Astrocyte of the cerebellum (primary cell): ENCODE measurements at regions not wholly inside any gene's neighbourhood (a gene's known extent, or its start where the extent isn't known, plus 50 kb on each side); places are given as distances from the start of the nearest gene placed in this dataset.
A peak's percentile ranks its signal among the peaks of the same experiment; 100 is the strongest.

ENCODE experiments used
- DNase-seq: peaks from one replicate; pipeline ENCODE4 v3.0.0-alpha.2; 2011; ENCODE audit warnings: low read depth
- H3K4me3 ChIP-seq: 2 replicates; pipeline ENCODE4 v1.5.1; 2011; ENCODE audit warnings: mild to moderate bottlenecking, low read depth, low read length, moderate library complexity
- in situ Hi-C: cut with HindIII; loops from 2 replicates; pipeline ENCODE4 v1.10.0; 2017; ENCODE audit warnings: low sequenced_read_pairs
- TF ChIP-seq, protein P1 (sequence below): IDR thresholded peaks from 2 replicates; pipeline ENCODE4 v1.5.1; 2012; ENCODE audit warnings: low read length, low read depth, moderate library complexity, mild to moderate bottlenecking; ENCODE audit errors: missing control alignments

DNA sequence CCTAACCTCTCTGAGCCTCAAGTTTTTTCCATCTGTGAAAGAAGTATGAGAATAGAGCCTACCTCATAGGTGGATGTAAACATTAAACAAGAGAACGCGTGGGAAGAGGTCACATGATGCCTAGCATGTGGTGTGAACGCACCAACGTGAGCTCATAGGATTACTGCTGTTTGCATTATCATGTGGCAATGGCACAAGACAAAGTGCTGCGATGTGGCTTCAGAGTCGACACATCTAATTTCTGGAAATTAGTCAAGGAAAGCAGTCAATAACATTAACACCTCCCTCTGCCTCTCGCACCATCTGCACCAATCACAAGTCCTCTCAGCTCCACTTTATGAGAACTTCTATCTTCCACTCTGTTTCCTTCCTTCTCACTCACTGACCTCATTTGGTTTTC is 489.7 kb downstream of the COG6 start:
- no peak overlapping the region for H3K4me3 ChIP-seq
- DNase-seq = no peak
- in situ Hi-C loops = no loop called here
- TF ChIP-seq, protein P1, sequence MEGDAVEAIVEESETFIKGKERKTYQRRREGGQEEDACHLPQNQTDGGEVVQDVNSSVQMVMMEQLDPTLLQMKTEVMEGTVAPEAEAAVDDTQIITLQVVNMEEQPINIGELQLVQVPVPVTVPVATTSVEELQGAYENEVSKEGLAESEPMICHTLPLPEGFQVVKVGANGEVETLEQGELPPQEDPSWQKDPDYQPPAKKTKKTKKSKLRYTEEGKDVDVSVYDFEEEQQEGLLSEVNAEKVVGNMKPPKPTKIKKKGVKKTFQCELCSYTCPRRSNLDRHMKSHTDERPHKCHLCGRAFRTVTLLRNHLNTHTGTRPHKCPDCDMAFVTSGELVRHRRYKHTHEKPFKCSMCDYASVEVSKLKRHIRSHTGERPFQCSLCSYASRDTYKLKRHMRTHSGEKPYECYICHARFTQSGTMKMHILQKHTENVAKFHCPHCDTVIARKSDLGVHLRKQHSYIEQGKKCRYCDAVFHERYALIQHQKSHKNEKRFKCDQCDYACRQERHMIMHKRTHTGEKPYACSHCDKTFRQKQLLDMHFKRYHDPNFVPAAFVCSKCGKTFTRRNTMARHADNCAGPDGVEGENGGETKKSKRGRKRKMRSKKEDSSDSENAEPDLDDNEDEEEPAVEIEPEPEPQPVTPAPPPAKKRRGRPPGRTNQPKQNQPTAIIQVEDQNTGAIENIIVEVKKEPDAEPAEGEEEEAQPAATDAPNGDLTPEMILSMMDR = no peak

DNA sequence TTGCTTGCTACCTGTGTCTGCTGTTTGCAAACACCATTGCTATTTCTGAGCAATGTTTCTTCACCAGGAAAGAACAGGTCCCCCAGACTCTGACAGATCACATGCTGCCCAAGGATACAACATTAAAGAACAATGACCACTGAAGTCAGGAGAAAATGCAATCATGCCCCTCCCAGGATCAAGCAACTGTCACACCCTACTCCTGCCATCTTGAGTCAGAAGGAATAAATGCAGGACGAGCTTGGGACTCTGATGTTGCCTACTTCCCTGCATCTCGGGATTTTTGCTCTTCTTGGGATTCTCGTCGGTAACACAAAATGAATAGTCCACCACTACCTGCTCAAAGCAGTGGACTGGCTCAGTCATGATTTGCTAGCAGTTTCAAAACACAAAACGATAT is 490.6 kb downstream of the COG6 start:
- TF ChIP-seq, protein P1 = no peak
- in situ Hi-C loops = no loop called here
- no peak overlapping the region for H3K4me3 ChIP-seq
- DNase-seq = no peak

DNA sequence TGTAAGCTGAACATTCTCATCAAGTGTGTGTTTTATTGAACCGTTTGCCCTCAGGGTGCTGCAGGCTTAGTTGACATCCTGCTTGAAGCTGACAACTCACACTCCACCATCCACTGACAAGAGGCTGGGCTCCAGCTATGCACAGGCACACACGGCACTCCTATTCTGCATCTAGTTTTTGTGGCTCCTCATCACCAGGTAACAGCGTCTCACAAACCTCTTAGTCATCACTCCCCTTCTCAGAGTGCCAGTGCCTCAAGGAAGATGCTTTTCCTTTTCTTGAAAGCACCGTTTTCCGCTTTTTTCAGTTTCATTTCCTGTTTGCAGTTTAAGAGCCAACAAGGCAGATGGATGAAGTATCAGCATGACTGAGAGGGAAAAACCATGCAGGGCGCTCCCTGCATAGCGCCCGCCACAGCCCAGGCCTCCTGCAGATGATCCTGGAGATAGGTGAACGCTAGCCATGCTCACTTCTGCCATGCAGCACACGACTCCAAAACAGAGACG is 491.2 kb downstream of the COG6 start:
- in situ Hi-C loops = no loop called here
- no peak overlapping the region for H3K4me3 ChIP-seq
- TF ChIP-seq, protein P1 = no peak
- DNase-seq = no peak

DNA sequence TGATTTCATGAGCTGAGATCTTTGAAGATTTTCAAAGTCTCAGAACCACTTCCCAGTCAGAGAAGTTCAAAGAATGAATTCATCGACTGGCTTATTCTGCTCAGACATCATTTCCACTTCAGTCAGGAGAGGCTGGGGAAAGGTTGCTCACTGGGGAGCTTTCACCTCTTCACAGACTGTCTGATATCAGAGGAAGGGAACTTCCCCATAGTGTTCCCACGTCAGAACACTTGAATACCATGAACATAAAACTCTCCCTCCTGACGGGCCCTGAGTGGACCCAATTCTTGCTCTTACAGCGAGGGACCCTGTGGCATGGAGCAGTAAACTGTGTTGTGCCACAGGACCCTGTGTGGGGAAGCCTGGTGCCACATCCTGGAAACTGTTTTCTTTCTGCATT is 492.6 kb downstream of the COG6 start:
- no peak overlapping the region for H3K4me3 ChIP-seq
- in situ Hi-C loops = no loop called here
- no peak for DNase-seq
- TF ChIP-seq, protein P1 = no peak

DNA sequence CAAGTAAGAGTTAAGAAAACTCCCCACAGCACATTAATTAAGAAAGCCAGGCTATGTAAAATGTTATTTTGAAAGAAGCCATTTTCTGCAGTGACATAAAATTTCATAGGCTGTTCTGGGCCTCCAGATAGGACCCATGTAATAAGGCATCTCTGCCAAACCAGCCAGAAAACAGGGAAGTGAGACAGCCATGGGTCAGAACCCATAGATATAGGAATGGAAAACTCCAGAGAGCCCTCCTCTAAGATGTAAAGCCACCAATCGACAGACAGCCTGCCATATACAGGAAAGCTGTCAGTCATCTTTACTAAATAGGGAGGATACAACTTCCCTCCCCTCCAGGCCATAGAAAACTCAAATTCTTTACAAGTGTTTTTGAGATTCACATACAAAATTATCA is 493.3 kb downstream of the COG6 start:
- TF ChIP-seq, protein P1 = no peak
- no peak for DNase-seq
- H3K4me3 ChIP-seq = no peak overlapping the region
- in situ Hi-C loops = no loop called here

DNA sequence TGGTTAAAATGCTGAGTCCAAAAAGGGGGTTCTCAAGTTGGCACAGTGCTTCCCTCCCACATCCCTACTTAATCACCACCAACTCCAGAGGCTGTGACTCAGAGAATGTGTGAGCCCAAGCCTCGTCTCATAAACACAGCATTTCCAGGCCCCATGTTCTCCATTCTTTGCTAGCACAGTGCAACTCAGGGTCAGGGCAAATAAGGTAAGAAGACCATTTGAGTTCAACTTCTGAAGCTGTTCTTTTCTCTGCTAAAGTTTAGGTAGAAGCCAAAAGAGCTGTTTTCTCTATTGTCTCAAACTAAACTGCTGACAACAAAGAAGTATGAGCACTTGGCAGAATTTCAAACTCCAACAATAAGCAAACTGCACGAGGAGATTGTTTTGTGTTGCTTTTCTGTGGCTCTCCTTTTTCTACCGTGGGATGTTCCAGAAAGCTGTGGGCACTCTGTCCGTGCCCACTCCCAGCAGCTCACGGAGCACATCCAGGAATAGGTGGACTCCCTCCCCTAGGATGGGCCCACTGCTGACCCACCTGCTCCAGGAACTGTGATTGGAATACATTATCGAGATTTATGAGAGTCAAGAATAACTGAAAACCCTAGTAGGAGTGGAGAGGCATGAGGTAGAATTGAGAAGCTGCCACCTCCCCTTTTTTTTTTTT is 494.3 kb downstream of the COG6 start:
- in situ Hi-C loops = no loop called here
- TF ChIP-seq, protein P1 = no peak
- no peak overlapping the region for H3K4me3 ChIP-seq
- peak; percentile 40 for DNase-seq
